ENCODE measurements at regions not wholly inside any gene's neighbourhood (a gene's known extent, or its start where the extent isn't known, plus 50 kb on each side); places are given as distances from the start of the nearest gene placed in this dataset.

DNA sequence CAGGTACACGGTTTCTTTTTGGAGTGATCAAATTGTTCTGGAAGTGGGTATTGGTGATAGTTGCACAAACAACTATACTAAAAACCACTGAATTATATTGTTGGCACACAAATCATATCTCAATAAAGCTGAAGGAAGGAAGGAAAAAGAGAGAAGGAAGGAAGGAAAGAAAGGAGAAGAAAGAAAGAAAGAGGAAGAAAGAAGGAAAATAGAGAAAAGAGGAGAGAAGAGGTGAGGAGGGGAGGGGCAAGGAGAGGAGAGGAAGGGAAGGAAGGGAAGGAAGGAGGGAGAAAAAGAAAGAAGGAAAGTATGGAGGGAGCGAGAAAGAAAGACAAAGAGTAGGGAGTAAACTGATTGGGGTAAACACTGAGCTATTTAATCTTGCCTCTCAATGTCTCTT, 77.9 kb upstream of the TSC22D2 start:
- ATAC-seq (no peak), FAIRE-seq (no peak), DNase-seq (ENCODE audit: low read depth in 1 of 2, low spot score in 1 of 2) (no peak)
- H3K4me3 ChIP-seq: no peak overlapping the region
- no peaks in the 10 kb centered on the region for H3K9me3 ChIP-seq
- no peak overlapping the region for H3K4me2 ChIP-seq
- TF ChIP-seq EHMT2 (IDR thresholded peaks at IDR 0.05; ENCODE audit: low read depth): no peak
- no peak for TF ChIP-seq KDM5A (IDR thresholded peaks at IDR 0.05)
- no peak for TF ChIP-seq SMC3 (IDR thresholded peaks at IDR 0.05)
- no peak for TF ChIP-seq HOXB5 (CRISPR knock-in tag; IDR thresholded peaks at IDR 0.05)
- no peak for TF ChIP-seq RARB (CRISPR knock-in tag; IDR thresholded peaks at IDR 0.05)
- no peak for TF ChIP-seq E2F6 (IDR thresholded peaks at IDR 0.05; ENCODE audit: borderline replicate concordance, low read depth)
- TF ChIP-seq ZNF302 (CRISPR knock-in tag; IDR thresholded peaks at IDR 0.05): no peak
- no peak for TF ChIP-seq CBX8 (IDR thresholded peaks at IDR 0.05)
- TF ChIP-seq ZFP36 (IDR thresholded peaks at IDR 0.05; ENCODE audit: borderline replicate concordance, partially characterized antibody): no peak
- H3K27ac ChIP-seq: no peak overlapping the region
- peaks cover 14% of the 10 kb centered on the region for H3K4me1 ChIP-seq
- 80% methylated on average over 2 of the region's 2 CpGs for WGBS (ENCODE audit: missing lambda C conversion rate)
- POLR2A ChIA-PET: no interaction called here
- CTCF ChIA-PET: interaction anchor here (0.7 to 1.5 kb wide), 4 partner anchors 11 to 167 kb away, joined by 3 to 5 read pairs (median 4); no protein-coding TSS in a partner anchor

GRCh38 chr3:150329408-150329807, 78.7 kb upstream of the TSC22D2 start:
- TF ChIP-seq SREBF2 (IDR thresholded peaks at IDR 0.05) (no peak), RFX5 (IDR thresholded peaks at IDR 0.05) (no peak), SMC3 (IDR thresholded peaks at IDR 0.05) (no peak), KDM1A (IDR thresholded peaks at IDR 0.05; ENCODE audit: low read depth) (no peak), NR3C1 (IDR thresholded peaks at IDR 0.05) (no peak), ZSCAN20 (CRISPR knock-in tag; IDR thresholded peaks at IDR 0.05) (no peak), FOSL2 (IDR thresholded peaks at IDR 0.05) (no peak), FOSL2 (CRISPR knock-in tag; IDR thresholded peaks at IDR 0.05) (no peak), MAX (IDR thresholded peaks at IDR 0.05) (no peak), MAZ (IDR thresholded peaks at IDR 0.05; ENCODE audit: borderline replicate concordance, low read depth, low read length) (no peak)
- POLR2A ChIA-PET: interaction anchor here (0.6 kb wide), 1 partner anchor 111 kb away, joined by 4 read pairs; no protein-coding TSS in a partner anchor
- CTCF ChIA-PET: interaction anchor here (1.2 to 1.5 kb wide), 4 partner anchors 8 to 102 kb away, joined by 3 to 5 read pairs (median 4); no protein-coding TSS in a partner anchor
- Histone ChIP-seq H3K4me3 (no peak overlapping the region), H3K9me3 (no peaks in the 10 kb centered on the region), H3K27ac (no peak overlapping the region), H3K4me1 (peaks cover 14% of the 10 kb centered on the region), H3K4me2 (no peak overlapping the region)
- ATAC-seq: no peak
- no peak for FAIRE-seq
- DNase-seq (ENCODE audit: low read depth in 1 of 2, low spot score in 1 of 2): no peak
- WGBS (ENCODE audit: missing lambda C conversion rate): 29% methylated on average over 1 of the region's 1 CpG

DNA sequence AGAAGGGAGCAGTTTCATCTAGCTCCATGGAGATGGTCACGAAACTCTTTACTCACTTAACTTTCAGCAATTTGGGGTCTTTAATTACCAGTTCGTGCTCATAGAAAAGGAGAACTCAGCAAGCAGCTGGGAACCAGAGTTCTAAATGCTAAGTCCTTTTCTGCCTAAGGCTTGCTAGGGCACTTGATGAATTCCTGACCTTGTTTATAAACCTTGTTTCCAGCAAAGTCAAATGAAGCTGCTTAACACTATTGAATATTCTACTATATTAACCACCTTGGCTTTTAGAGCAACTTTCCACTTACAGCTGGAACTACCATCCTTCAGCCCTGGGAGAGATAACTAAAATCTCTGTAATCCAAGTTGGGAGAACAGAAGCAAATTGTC, 79.5 kb upstream of the TSC22D2 start:
- CTCF ChIA-PET: interaction anchor here (1.2 to 1.6 kb wide), 3 partner anchors 9 to 101 kb away, joined by 3 read pairs; no protein-coding TSS in a partner anchor
- TF ChIP-seq, protein P1, sequence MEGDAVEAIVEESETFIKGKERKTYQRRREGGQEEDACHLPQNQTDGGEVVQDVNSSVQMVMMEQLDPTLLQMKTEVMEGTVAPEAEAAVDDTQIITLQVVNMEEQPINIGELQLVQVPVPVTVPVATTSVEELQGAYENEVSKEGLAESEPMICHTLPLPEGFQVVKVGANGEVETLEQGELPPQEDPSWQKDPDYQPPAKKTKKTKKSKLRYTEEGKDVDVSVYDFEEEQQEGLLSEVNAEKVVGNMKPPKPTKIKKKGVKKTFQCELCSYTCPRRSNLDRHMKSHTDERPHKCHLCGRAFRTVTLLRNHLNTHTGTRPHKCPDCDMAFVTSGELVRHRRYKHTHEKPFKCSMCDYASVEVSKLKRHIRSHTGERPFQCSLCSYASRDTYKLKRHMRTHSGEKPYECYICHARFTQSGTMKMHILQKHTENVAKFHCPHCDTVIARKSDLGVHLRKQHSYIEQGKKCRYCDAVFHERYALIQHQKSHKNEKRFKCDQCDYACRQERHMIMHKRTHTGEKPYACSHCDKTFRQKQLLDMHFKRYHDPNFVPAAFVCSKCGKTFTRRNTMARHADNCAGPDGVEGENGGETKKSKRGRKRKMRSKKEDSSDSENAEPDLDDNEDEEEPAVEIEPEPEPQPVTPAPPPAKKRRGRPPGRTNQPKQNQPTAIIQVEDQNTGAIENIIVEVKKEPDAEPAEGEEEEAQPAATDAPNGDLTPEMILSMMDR (IDR thresholded peaks at IDR 0.05): no peak
- TF ChIP-seq CHD4 (IDR thresholded peaks at IDR 0.05; ENCODE audit: borderline replicate concordance) (no peak), RCOR1 (IDR thresholded peaks at IDR 0.05; ENCODE audit: low read depth, low read length) (no peak), TFCP2L1 (CRISPR knock-in tag; IDR thresholded peaks at IDR 0.05) (no peak), SREBF2 (IDR thresholded peaks at IDR 0.05) (no peak), FOSB (CRISPR knock-in tag; IDR thresholded peaks at IDR 0.05) (no peak), RARB (CRISPR knock-in tag; IDR thresholded peaks at IDR 0.05) (no peak), CHD2 (IDR thresholded peaks at IDR 0.05; ENCODE audit: low read length, partially characterized antibody) (no peak), SMC3 (IDR thresholded peaks at IDR 0.05) (no peak), HOXB5 (CRISPR knock-in tag; IDR thresholded peaks at IDR 0.05) (no peak), ZSCAN20 (CRISPR knock-in tag; IDR thresholded peaks at IDR 0.05) (no peak), NR3C1 (IDR thresholded peaks at IDR 0.05) (no peak), EHMT2 (IDR thresholded peaks at IDR 0.05; ENCODE audit: low read depth) (no peak), BCL3 (IDR thresholded peaks at IDR 0.05) (no peak)
- TF ChIP-seq, protein P2, sequence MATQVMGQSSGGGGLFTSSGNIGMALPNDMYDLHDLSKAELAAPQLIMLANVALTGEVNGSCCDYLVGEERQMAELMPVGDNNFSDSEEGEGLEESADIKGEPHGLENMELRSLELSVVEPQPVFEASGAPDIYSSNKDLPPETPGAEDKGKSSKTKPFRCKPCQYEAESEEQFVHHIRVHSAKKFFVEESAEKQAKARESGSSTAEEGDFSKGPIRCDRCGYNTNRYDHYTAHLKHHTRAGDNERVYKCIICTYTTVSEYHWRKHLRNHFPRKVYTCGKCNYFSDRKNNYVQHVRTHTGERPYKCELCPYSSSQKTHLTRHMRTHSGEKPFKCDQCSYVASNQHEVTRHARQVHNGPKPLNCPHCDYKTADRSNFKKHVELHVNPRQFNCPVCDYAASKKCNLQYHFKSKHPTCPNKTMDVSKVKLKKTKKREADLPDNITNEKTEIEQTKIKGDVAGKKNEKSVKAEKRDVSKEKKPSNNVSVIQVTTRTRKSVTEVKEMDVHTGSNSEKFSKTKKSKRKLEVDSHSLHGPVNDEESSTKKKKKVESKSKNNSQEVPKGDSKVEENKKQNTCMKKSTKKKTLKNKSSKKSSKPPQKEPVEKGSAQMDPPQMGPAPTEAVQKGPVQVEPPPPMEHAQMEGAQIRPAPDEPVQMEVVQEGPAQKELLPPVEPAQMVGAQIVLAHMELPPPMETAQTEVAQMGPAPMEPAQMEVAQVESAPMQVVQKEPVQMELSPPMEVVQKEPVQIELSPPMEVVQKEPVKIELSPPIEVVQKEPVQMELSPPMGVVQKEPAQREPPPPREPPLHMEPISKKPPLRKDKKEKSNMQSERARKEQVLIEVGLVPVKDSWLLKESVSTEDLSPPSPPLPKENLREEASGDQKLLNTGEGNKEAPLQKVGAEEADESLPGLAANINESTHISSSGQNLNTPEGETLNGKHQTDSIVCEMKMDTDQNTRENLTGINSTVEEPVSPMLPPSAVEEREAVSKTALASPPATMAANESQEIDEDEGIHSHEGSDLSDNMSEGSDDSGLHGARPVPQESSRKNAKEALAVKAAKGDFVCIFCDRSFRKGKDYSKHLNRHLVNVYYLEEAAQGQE (IDR thresholded peaks at IDR 0.05): no peak
- TF ChIP-seq, protein P3, sequence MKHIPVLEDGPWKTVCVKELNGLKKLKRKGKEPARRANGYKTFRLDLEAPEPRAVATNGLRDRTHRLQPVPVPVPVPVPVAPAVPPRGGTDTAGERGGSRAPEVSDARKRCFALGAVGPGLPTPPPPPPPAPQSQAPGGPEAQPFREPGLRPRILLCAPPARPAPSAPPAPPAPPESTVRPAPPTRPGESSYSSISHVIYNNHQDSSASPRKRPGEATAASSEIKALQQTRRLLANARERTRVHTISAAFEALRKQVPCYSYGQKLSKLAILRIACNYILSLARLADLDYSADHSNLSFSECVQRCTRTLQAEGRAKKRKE (CRISPR knock-in tag; IDR thresholded peaks at IDR 0.05; ENCODE audit: low read depth): no peak

More for the DNA sequence above, 79.5 kb upstream of the TSC22D2 start:
- ATAC-seq (no peak), FAIRE-seq (no peak), DNase-seq (ENCODE audit: low read depth in 1 of 2, low spot score in 1 of 2) (no peak)
- POLR2A ChIA-PET: interaction anchor here (0.6 kb wide), 1 partner anchor 112 kb away, joined by 4 read pairs; no protein-coding TSS in a partner anchor
- peaks cover 12% of the 10 kb centered on the region for H3K4me1 ChIP-seq
- no peak overlapping the region for H3K4me3 ChIP-seq
- H3K27ac ChIP-seq: no peak overlapping the region
- WGBS (ENCODE audit: missing lambda C conversion rate): 92% methylated on average over 2 of the region's 2 CpGs
- no peak overlapping the region for H3K4me2 ChIP-seq
- H3K9me3 ChIP-seq: no peaks in the 10 kb centered on the region

Data from A549 (cell line).